Tibial artery (tissue), 4 donors: ENCODE measurements at regions not wholly inside any gene's neighbourhood (a gene's known extent, or its start where the extent isn't known, plus 50 kb on each side); places are given as distances from the start of the nearest gene placed in this dataset.
A peak's percentile ranks its signal among the peaks of the same experiment; 100 is the strongest.

Experiments
- DNase-seq, 2 donors: peaks; one replicate each; pipeline ENCODE4 v3.0.0-alpha.2; 2019
- H3K27ac ChIP-seq, 2 donors: fragments of 200-600 bp; sonication (generic) in 1 of 2; 1 replicate in 1 of 2; 2 replicates in 1 of 2; pipeline ENCODE4 v1.5.1; 2018 to 2019; ENCODE audit warnings: mild to moderate bottlenecking in 1 of 2
- H3K27me3 ChIP-seq, 2 donors: fragments of 200-600 bp; sonication (generic) in 1 of 2; one replicate each; pipeline versions ENCODE4 v1.5.1 to v1.6.0; 2016 to 2019
- H3K36me3 ChIP-seq, 3 donors: fragments of 200-600 bp; sonication (generic) in 2 of 3; one replicate each; pipeline ENCODE4 v1.5.1; 2016 to 2019; ENCODE audit warnings: mild to moderate bottlenecking in 2 of 3
- H3K4me1 ChIP-seq, 4 donors: fragments of 200-600 bp; sonication (generic) in 2 of 4; 1 replicate in 3 of 4; 2 replicates in 1 of 4; pipeline ENCODE4 v1.5.1; 2016 to 2019
- H3K4me3 ChIP-seq, 2 donors: fragments of 200-600 bp; sonication (generic) in 1 of 2; 1 replicate in 1 of 2; 2 replicates in 1 of 2; pipeline ENCODE4 v1.5.1; 2018 to 2019; ENCODE audit warnings: mild to moderate bottlenecking in 2 of 2
- H3K9me3 ChIP-seq, 3 donors: fragments of 200-600 bp; sonication (generic) in 1 of 3; one replicate each; pipeline ENCODE4 v1.5.1; 2016 to 2019
- intact Hi-C: fragments of 100-400 bp; cut with DNase I; formaldehyde crosslinking; loops from one replicate; pipeline ENCODE4 v1.15.0; 2023; ENCODE audit warnings: low total_unique reads
- TF ChIP-seq, protein P1 (sequence below), 2 experiments: fragments of 200-600 bp in 1 of 2; fragments of 450-650 bp in 1 of 2; IDR thresholded peaks; one replicate each; pipeline ENCODE4 v1.5.1; 2017 to 2019; ENCODE audit warnings: antibody characterized with exemption in 2 of 2, mild to moderate bottlenecking in 1 of 2, moderate library complexity in 1 of 2

DNA sequence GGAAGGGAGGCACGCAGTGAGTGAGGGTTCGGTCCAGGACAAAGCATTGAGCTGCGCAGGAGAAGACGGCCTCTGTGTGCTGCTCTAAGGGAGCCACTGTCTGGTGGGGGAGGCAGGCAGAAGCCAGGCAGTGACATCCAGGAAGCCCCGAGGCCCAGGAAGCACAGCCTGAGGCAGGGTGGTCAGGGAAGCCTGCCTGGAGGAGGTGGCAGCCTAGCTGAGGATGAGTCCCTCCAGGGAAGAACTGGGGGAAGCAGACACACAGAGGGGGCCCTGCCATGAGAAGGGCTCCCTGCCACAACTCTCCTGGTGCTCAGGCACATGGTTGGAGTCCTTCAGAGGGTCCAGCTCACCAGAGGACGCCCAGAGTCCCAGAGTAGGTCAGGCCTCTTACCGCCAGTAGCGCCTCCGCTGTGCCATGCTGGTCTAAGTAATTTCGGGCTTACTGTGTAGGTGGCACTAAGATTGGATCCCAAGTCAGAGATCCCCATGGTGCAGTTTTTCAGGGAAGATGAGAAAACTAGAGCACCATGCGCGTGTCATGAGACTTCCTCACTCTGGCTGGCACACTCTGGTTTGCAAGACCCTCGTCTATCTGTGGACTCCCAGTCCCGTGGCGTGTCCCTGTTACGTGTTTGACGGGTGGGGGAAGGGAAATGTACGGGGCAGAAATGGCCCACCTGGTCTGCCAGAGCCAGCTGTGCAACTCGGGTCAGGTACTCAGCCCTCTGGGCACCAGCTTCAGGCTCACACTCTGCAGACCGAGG, 887.2 kb downstream of the BRD1 start:
- DNase-seq, result peak; percentile 14 to 45

GRCh38 chr22:48939441-48940265, 888.0 kb downstream of the BRD1 start:
- Histone ChIP-seq H3K4me1 (no peaks in the 10 kb centered on the region), H3K27me3 (peaks cover 0 to 11% of the 10 kb centered on the region in 2 donors), H3K4me3 (no peak overlapping the region), H3K27ac (no peak overlapping the region), H3K36me3 (no peaks in the 10 kb centered on the region), H3K9me3 (peaks cover 0 to 5% (median 0%) of the 10 kb centered on the region in 3 donors)
- TF ChIP-seq, protein P1, sequence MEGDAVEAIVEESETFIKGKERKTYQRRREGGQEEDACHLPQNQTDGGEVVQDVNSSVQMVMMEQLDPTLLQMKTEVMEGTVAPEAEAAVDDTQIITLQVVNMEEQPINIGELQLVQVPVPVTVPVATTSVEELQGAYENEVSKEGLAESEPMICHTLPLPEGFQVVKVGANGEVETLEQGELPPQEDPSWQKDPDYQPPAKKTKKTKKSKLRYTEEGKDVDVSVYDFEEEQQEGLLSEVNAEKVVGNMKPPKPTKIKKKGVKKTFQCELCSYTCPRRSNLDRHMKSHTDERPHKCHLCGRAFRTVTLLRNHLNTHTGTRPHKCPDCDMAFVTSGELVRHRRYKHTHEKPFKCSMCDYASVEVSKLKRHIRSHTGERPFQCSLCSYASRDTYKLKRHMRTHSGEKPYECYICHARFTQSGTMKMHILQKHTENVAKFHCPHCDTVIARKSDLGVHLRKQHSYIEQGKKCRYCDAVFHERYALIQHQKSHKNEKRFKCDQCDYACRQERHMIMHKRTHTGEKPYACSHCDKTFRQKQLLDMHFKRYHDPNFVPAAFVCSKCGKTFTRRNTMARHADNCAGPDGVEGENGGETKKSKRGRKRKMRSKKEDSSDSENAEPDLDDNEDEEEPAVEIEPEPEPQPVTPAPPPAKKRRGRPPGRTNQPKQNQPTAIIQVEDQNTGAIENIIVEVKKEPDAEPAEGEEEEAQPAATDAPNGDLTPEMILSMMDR (IDR thresholded peaks at IDR 0.05), result no peak
- intact Hi-C loops, result no loop called here
- DNase-seq, result peak; percentile 9 to 31

More for the DNA sequence above, 887.2 kb downstream of the BRD1 start:
- intact Hi-C loops, result no loop called here
- Histone ChIP-seq H3K27ac (no peak overlapping the region), H3K27me3 (peaks cover 0 to 11% of the 10 kb centered on the region in 2 donors), H3K36me3 (no peaks in the 10 kb centered on the region), H3K9me3 (peaks cover 0 to 5% (median 0%) of the 10 kb centered on the region in 3 donors), H3K4me1 (no peaks in the 10 kb centered on the region), H3K4me3 (no peak overlapping the region)
- TF ChIP-seq, protein P1 (IDR thresholded peaks at IDR 0.05), result no peak

DNA sequence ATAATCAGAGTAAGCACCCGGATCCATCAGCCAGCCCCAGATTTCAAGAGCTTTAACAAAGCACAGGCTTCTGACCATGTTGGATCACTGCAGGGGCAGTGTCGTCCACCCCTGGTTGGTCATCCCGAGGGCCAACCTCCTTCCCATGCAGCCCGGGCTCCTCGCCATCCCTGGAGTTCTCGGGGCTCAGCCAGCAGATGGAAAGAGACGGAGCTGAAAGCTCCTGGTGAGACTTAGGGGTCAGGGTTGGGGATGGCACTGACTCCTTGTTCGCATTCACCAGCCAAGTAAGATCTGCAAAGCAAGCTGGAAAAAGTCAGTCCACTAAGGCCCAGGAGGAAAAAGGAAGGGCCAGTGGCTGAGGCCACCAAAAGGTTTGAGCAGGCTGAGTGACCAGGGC, 888.9 kb downstream of the BRD1 start:
- TF ChIP-seq, protein P1 (IDR thresholded peaks at IDR 0.05), result no peak
- peaks cover 0 to 11% of the 10 kb centered on the region in 2 donors for H3K27me3 ChIP-seq
- no peaks in the 10 kb centered on the region for H3K4me1 ChIP-seq
- intact Hi-C loops, result no loop called here
- no peak overlapping the region for H3K27ac ChIP-seq
- peaks cover 0 to 5% (median 0%) of the 10 kb centered on the region in 3 donors for H3K9me3 ChIP-seq
- no peaks in the 10 kb centered on the region for H3K36me3 ChIP-seq
- no peak overlapping the region for H3K4me3 ChIP-seq
- DNase-seq, result peak; percentile 17 to 40

- no peaks in the 10 kb centered on the region for H3K36me3 ChIP-seq
- intact Hi-C loops, result no loop called here
- H3K4me1 ChIP-seq, result no peaks in the 10 kb centered on the region
- H3K27me3 ChIP-seq, result peaks cover 0 to 11% of the 10 kb centered on the region in 2 donors
- peaks cover 0 to 5% (median 0%) of the 10 kb centered on the region in 3 donors for H3K9me3 ChIP-seq
- no peak overlapping the region for H3K27ac ChIP-seq
- TF ChIP-seq, protein P1 (IDR thresholded peaks at IDR 0.05), result no peak
- no peak overlapping the region for H3K4me3 ChIP-seq
- peak; percentile 6 to 39 for DNase-seq
These were observed 890.5 kb downstream of the BRD1 start for GRCh38 chr22:48937032-48937639.

GRCh38 chr22:48936391-48936790, 891.3 kb downstream of the BRD1 start:
- Histone ChIP-seq H3K36me3 (no peaks in the 10 kb centered on the region), H3K4me3 (no peak overlapping the region), H3K4me1 (no peaks in the 10 kb centered on the region), H3K27me3 (peaks cover 0 to 11% of the 10 kb centered on the region in 2 donors), H3K9me3 (peaks cover 0 to 5% (median 0%) of the 10 kb centered on the region in 3 donors), H3K27ac (no peak overlapping the region)
- intact Hi-C loops, result no loop called here
- TF ChIP-seq, protein P1 (IDR thresholded peaks at IDR 0.05), result no peak
- no peak for DNase-seq
